ENCODE measurements at regions not wholly inside any gene's neighbourhood (a gene's known extent, or its start where the extent isn't known, plus 50 kb on each side); places are given as distances from the start of the nearest gene placed in this dataset.

DNA sequence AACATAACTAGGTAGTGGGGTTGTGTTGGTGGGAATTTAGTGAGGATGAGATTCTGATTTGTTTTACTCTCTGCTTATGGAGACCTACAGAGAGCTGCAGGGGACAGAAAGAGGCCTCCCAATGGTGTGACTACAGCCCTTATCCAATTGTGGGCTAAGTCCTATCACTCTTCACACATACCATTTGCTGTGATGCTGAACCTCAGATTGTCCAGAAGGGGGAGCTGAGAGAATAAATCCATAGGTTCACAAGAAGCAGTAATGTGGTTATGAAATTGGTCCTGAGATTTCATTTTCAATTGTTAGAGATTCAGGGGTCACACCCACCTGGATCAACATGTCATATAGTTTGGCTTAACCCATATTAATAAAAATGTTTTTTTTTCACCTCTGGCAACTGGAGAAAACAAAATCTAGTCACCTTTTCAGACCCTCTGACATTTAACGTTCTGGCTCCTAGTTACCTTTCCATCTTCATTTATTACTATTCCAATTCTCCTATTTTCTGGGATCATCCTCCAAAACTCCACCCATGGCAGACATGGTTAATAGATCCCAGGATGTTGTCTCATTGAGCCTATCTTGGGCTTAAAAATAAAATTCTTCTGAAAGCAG, 53.3 kb upstream of the PTPN5 start:
- H3K27ac Mint-ChIP-seq = no peak overlapping the region
- peaks cover 11% of the 10 kb centered on the region for H3K27me3 Mint-ChIP-seq
- ChIA-PET POLR2A (no interaction called here), CTCF (interaction anchor here (0.9 to 1.1 kb wide), 3 partner anchors 9 to 48 kb away, joined by 3 to 4 read pairs (median 3); no protein-coding TSS in a partner anchor)
- peaks cover 8% of the 10 kb centered on the region for H3K9me3 Mint-ChIP-seq
- no peaks in the 10 kb centered on the region for H3K4me1 Mint-ChIP-seq (ENCODE audit: low read depth)
- H3K36me3 Mint-ChIP-seq (ENCODE audit: low read depth) = no peaks in the 10 kb centered on the region
- peak; percentile 65 for TF ChIP-seq CTCF (IDR thresholded peaks at IDR 0.05)
- DNase-seq (no peak), ATAC-seq (peak; percentile 51)
- H3K4me3 Mint-ChIP-seq = no peak overlapping the region
- intact Hi-C loops (cut with micrococcal nuclease) = no loop called here

Data from activated CD8-positive, alpha-beta T cell treated with anti-CD3 and anti-CD28 coated beads for 36 hours (primary cell).